ENCODE measurements at regions not wholly inside any gene's neighbourhood (a gene's known extent, or its start where the extent isn't known, plus 50 kb on each side); places are given as distances from the start of the nearest gene placed in this dataset.

DNA sequence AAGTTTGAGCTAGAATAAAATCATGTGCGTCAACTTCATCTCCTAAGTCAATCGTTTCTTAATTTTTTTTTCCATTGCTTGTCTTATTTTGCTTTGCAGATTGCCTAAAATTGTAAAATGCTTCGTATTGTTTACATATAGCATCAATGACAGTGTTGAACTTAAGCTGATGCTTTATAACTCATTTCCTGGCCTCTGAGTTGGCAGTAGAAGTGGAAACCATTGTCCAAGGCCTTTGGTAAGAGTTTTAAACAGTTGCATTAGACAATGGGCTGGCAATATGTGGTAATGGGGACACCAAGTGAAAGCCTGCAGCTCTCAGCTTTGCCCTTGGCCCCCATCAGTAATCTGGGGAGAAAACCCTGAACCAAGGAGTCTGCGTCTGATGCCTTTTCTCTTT is 154.8 kb upstream of the GAS1 start:
- TF ChIP-seq NFRKB (IDR thresholded peaks at IDR 0.05), result no peak
- no peak for DNase-seq (ENCODE audit: extremely low spot score)
- POLR2A ChIA-PET, result no interaction called here
- CTCF ChIA-PET, result no interaction called here

DNA sequence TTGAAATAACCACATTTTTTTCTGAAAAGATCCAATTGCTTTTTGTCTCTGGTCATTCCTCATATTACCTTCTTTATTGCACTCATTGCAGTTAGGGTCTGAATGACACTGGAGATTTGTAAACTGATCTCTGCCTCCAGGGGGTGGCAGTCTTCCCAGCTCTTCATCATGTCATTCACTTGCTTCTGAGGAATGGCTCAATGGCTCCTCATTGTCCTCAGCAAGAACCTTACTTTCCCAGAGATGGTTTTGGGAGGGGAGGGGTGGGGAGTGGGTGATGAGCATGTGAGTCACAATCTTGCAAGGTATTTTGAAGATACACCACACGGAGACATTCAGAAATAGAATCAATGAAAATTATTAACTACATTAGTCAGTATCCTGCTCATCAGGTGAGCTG is 159.8 kb upstream of the GAS1 start:
- no peak for TF ChIP-seq NFRKB (IDR thresholded peaks at IDR 0.05)
- TF ChIP-seq, protein P1, sequence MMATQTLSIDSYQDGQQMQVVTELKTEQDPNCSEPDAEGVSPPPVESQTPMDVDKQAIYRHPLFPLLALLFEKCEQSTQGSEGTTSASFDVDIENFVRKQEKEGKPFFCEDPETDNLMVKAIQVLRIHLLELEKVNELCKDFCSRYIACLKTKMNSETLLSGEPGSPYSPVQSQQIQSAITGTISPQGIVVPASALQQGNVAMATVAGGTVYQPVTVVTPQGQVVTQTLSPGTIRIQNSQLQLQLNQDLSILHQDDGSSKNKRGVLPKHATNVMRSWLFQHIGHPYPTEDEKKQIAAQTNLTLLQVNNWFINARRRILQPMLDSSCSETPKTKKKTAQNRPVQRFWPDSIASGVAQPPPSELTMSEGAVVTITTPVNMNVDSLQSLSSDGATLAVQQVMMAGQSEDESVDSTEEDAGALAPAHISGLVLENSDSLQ (IDR thresholded peaks at IDR 0.05), result peak; percentile 40; the same call in 1 of the 2 replicates
- ChIA-PET CTCF (no interaction called here), POLR2A (no interaction called here)
- DNase-seq (ENCODE audit: extremely low spot score), result peak; percentile 19

DNA sequence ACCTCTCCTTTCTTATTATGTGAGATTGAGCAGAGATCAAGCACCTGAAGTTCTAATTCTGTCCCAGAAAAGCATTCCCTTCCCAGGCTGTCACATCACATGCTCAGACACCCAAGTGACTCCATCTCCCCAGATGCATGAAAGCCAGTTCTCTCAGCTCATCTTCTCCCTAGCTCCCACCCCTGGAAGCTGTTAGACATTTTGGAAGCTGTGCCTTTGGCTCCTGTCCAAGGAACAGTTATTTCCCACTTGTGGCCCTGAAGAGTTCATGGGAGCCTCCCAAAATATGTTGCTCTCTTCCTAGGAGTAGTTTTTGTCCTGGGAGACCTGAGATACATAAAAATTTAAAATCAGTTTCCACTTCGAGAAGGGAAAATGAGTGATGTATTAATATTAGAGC is 161.4 kb upstream of the GAS1 start:
- TF ChIP-seq ZNF384 (IDR thresholded peaks at IDR 0.05) (no peak), TARDBP (IDR thresholded peaks at IDR 0.05) (no peak), NFRKB (IDR thresholded peaks at IDR 0.05) (no peak), BHLHE40 (IDR thresholded peaks at IDR 0.05; ENCODE audit: borderline replicate concordance) (no peak), SP1 (IDR thresholded peaks at IDR 0.05) (no peak), SUZ12 (IDR thresholded peaks at IDR 0.05) (no peak)
- TF ChIP-seq, protein P1 (IDR thresholded peaks at IDR 0.05), result no peak
- POLR2A ChIA-PET, result no interaction called here
- DNase-seq (ENCODE audit: extremely low spot score), result no peak
- CTCF ChIA-PET, result no interaction called here

- POLR2A ChIA-PET, result no interaction called here
- no peak for DNase-seq (ENCODE audit: extremely low spot score)
- TF ChIP-seq SUZ12 (IDR thresholded peaks at IDR 0.05) (no peak), FOXM1 (IDR thresholded peaks at IDR 0.05; ENCODE audit: borderline replicate concordance) (no peak), ZNF384 (IDR thresholded peaks at IDR 0.05) (no peak), SP1 (IDR thresholded peaks at IDR 0.05) (no peak)
- TF ChIP-seq, protein P1 (IDR thresholded peaks at IDR 0.05), result no peak
- CTCF ChIA-PET, result no interaction called here
Measured at GRCh38 chr9:87109231-87109631, 161.9 kb upstream of the GAS1 start.

DNA sequence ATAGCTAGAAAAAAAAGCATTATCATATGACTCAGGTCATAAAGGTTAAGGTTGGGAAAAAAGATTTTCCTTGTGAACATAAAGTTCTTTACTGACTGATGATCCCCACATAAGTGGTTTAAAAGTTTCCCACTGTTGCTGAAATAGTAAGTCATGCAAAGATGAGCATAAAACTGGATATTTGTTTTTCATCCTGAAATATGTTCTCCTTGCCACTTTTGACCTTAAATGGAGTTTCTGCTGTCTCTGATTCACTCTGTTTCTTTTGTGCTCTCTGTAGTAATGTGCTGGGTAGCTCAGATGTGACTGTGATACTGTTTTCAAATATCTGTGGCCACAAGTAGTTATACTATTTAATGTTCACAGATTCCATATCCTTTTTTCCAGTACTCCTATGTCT is 162.5 kb upstream of the GAS1 start:
- TF ChIP-seq NFRKB (IDR thresholded peaks at IDR 0.05), result no peak
- no peak for TF ChIP-seq SP1 (IDR thresholded peaks at IDR 0.05)
- no peak for TF ChIP-seq ELF4 (IDR thresholded peaks at IDR 0.05)
- no peak for TF ChIP-seq TARDBP (IDR thresholded peaks at IDR 0.05)
- TF ChIP-seq BHLHE40 (IDR thresholded peaks at IDR 0.05; ENCODE audit: borderline replicate concordance), result no peak
- no peak for TF ChIP-seq FOXK2 (IDR thresholded peaks at IDR 0.05)
- TF ChIP-seq HDGF (IDR thresholded peaks at IDR 0.05; ENCODE audit: borderline replicate concordance), result no peak
- TF ChIP-seq FOXA1 (IDR thresholded peaks at IDR 0.05), result no peak
- TF ChIP-seq FOXM1 (IDR thresholded peaks at IDR 0.05; ENCODE audit: borderline replicate concordance), result no peak
- no peak for TF ChIP-seq ARNT (IDR thresholded peaks at IDR 0.05)
- no peak for TF ChIP-seq L3MBTL2 (conservative IDR thresholded peaks at IDR 0.05)
- no peak for TF ChIP-seq ZNF384 (IDR thresholded peaks at IDR 0.05)
- TF ChIP-seq, protein P1 (IDR thresholded peaks at IDR 0.05), result no peak
- TF ChIP-seq CTBP1 (IDR thresholded peaks at IDR 0.05; ENCODE audit: borderline replicate concordance), result no peak
- no peak for TF ChIP-seq LEF1 (IDR thresholded peaks at IDR 0.05; ENCODE audit: borderline replicate concordance)
- no peak for TF ChIP-seq SUZ12 (IDR thresholded peaks at IDR 0.05)
- ChIA-PET POLR2A (no interaction called here), CTCF (no interaction called here)

GRCh38 chr9:87111010-87111409 is 163.7 kb upstream of the GAS1 start:
- TF ChIP-seq FOXK2 (IDR thresholded peaks at IDR 0.05) (no peak), BHLHE40 (IDR thresholded peaks at IDR 0.05; ENCODE audit: borderline replicate concordance) (no peak), FOXA1 (IDR thresholded peaks at IDR 0.05) (no peak), ELF4 (IDR thresholded peaks at IDR 0.05) (no peak), LEF1 (IDR thresholded peaks at IDR 0.05; ENCODE audit: borderline replicate concordance) (no peak), HDGF (IDR thresholded peaks at IDR 0.05; ENCODE audit: borderline replicate concordance) (no peak), SP1 (IDR thresholded peaks at IDR 0.05) (no peak), TARDBP (IDR thresholded peaks at IDR 0.05) (no peak), SUZ12 (IDR thresholded peaks at IDR 0.05) (no peak), FOXM1 (IDR thresholded peaks at IDR 0.05; ENCODE audit: borderline replicate concordance) (no peak), ZNF384 (IDR thresholded peaks at IDR 0.05) (no peak), ARNT (IDR thresholded peaks at IDR 0.05) (no peak), NFRKB (IDR thresholded peaks at IDR 0.05) (no peak), CTBP1 (IDR thresholded peaks at IDR 0.05; ENCODE audit: borderline replicate concordance) (no peak)
- no peak for DNase-seq (ENCODE audit: extremely low spot score)
- POLR2A ChIA-PET, result no interaction called here
- CTCF ChIA-PET, result no interaction called here

More for the DNA sequence above, 162.5 kb upstream of the GAS1 start:
- no peak for DNase-seq (ENCODE audit: extremely low spot score)

DNA sequence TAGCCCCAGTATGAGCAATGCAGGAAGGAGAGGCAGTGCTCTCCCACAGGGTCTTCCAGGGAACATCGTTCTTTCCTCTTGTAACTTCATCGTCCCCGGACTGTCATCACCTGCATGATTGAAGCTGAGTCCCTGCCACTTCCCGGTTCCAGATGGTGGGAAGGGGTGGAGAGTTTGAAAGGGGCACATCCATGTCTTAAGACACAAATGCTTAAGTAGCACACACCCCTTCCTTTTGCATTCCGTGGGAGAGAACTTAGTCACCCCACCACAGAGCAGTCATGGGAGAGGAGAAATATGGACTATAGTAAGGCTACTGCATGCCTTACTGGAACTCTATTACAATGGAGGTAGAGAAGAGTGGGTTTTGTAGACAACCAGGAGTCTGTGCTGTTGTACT is 165.3 kb upstream of the GAS1 start:
- TF ChIP-seq FOXM1 (IDR thresholded peaks at IDR 0.05; ENCODE audit: borderline replicate concordance), result no peak
- POLR2A ChIA-PET, result no interaction called here
- CTCF ChIA-PET, result no interaction called here
- no peak for DNase-seq (ENCODE audit: extremely low spot score)
